K562 (cell line): ENCODE measurements at regions not wholly inside any gene's neighbourhood (a gene's known extent, or its start where the extent isn't known, plus 50 kb on each side); places are given as distances from the start of the nearest gene placed in this dataset.

Source experiments
- ATAC-seq: fragments of 200-7000 bp; cut with Tn5 transposase; 3 replicates; pipeline ENCODE4 v1.9.1; 2020; ENCODE audit warnings: moderate library complexity
- BruUV-seq: library from RNA; stranded (reverse); fragments of 400-500 nt; replicated peaks from 2 replicates; lab custom pipeline; 2021; lab: Mats Ljungman, UMichigan
- CTCF ChIA-PET: fragments of 300-600 bp; formaldehyde crosslinking; extraction: SDS; loops from one replicate; lab custom pipeline; 2021; ENCODE audit warnings: low intra/inter-chr PET ratio; lab: Yijun Ruan, JAX
- POLR2A ChIA-PET: fragments of 300-600, 350-650 bp; sonication (Branson Sonifier 250); formaldehyde crosslinking; extraction: SDS; loops from one replicate; lab custom pipeline; 2021; ENCODE audit warnings: antibody characterized with exemption, inconsistent platforms; lab: Yijun Ruan, JAX
- DNase-seq, 4 experiments: peaks; one replicate each; pipeline versions ENCODE4 v3.0.0 to v3.0.0-alpha.2; 2011 to 2018; ENCODE audit warnings: low spot score in 3 of 4, mixed read lengths in 3 of 4; ENCODE audit errors: extremely low read depth in 1 of 4
- FAIRE-seq: peaks from 2 replicates; lab custom pipeline; 2011; peaks lifted over from hg19 to GRCh38; lab: Jason Lieb, UNC
- H2AFZ ChIP-seq: 2 replicates; pipeline ENCODE4 v1.6.0; 2011; ENCODE audit warnings: low read depth, low read length, control low read depth, inconsistent platforms
- H3K27ac ChIP-seq: fragments of 200-600 bp; 3 replicates; pipeline ENCODE4 v1.8.0; 2011; ENCODE audit warnings: low read depth, mild to moderate bottlenecking, control low read depth, inconsistent platforms, low read length, moderate library complexity, mixed read lengths; ENCODE audit errors: extremely low read depth
- H3K27me3 ChIP-seq, 2 experiments: fragments of 300-600 bp in 1 of 2; 2 replicates in 1 of 2; 3 replicates in 1 of 2; pipeline versions ENCODE4 v1.6.0 to v1.8.0; 2011; ENCODE audit warnings: inconsistent platforms in 2 of 2, low read length in 2 of 2, mild to moderate bottlenecking in 1 of 2, mixed read lengths in 1 of 2, moderate library complexity in 1 of 2; ENCODE audit not compliant: control insufficient read depth in 2 of 2, insufficient read depth in 2 of 2
- H3K36me3 ChIP-seq: fragments of 300-600 bp; 3 replicates; pipeline ENCODE4 v1.8.0; 2011; ENCODE audit warnings: mild to moderate bottlenecking, low read length, inconsistent platforms; ENCODE audit not compliant: control insufficient read depth, insufficient read depth
- H3K4me1 ChIP-seq, 2 experiments: fragments of 200-600 bp in 1 of 2; replicated peaks in 1 of 2; 2 replicates in 1 of 2; 3 replicates in 1 of 2; pipeline versions ENCODE4 v1.5.1 to v1.8.0; 2011; ENCODE audit warnings: inconsistent platforms in 2 of 2, low read length in 2 of 2, mild to moderate bottlenecking in 1 of 2, mixed read lengths in 1 of 2, moderate library complexity in 1 of 2; ENCODE audit not compliant: control insufficient read depth in 2 of 2, insufficient read depth in 2 of 2
- H3K4me2 ChIP-seq: 2 replicates; pipeline ENCODE4 v1.6.1; 2011; ENCODE audit warnings: low read length, control low read depth, inconsistent platforms, mixed read lengths; ENCODE audit not compliant: insufficient read depth
- H3K4me3 ChIP-seq: fragments of 200-600 bp; sonication (generic), shearing (Covaris generic); 2 replicates; pipeline ENCODE4 v1.5.1; 2016; ENCODE audit warnings: control low read depth, inconsistent platforms
- H3K79me2 ChIP-seq: fragments of 200-600 bp; 3 replicates; pipeline ENCODE4 v1.8.0; 2011; ENCODE audit warnings: low read length, inconsistent platforms; ENCODE audit not compliant: control insufficient read depth, insufficient read depth
- H3K9ac ChIP-seq, 2 experiments: 2 replicates each; pipeline versions ENCODE4 v1.6.0 to v1.6.1; 2011; ENCODE audit warnings: low read depth in 2 of 2, low read length in 2 of 2, control low read depth in 1 of 2, inconsistent platforms in 1 of 2, mild to moderate bottlenecking in 1 of 2, mixed read lengths in 1 of 2; ENCODE audit not compliant: insufficient read depth in 1 of 2
- H3K9me1 ChIP-seq: one replicate; pipeline ENCODE4 v1.6.0; 2011; ENCODE audit warnings: inconsistent platforms, mild to moderate bottlenecking, low read length, moderate library complexity; ENCODE audit not compliant: control insufficient read depth, insufficient read depth
- H3K9me3 ChIP-seq: replicated peaks from 2 replicates; pipeline ENCODE4 v1.5.1; 2011; ENCODE audit warnings: low read depth, low read length, inconsistent platforms; ENCODE audit not compliant: control insufficient read depth, insufficient read depth
- H4K20me1 ChIP-seq: replicated peaks from 2 replicates; pipeline ENCODE4 v1.6.1; 2011; ENCODE audit warnings: low read length, inconsistent platforms, mixed read lengths; ENCODE audit not compliant: control insufficient read depth, insufficient read depth
- GTF2F1 ChIP-seq: IDR thresholded peaks from 2 replicates; pipeline ENCODE4 v1.6.1; 2011; ENCODE audit warnings: low read depth, low read length, improper control_type of control experiment
- PPARD ChIP-seq: fragments of 250-450 bp; sonication (Bioruptor Pico); IDR thresholded peaks from 2 replicates; pipeline ENCODE4 v1.8.0; 2022; ENCODE audit warnings: inconsistent platforms, mild to moderate bottlenecking, moderate library complexity
- REST ChIP-seq, 2 experiments: fragments of 450-650 bp; formaldehyde crosslinking in 1 of 2; IDR thresholded peaks; 2 replicates each; pipeline versions ENCODE4 v1.4.0 to v1.6.1; 2014 to 2020; ENCODE audit warnings: mild to moderate bottlenecking in 2 of 2, borderline replicate concordance in 1 of 2, low read depth in 1 of 2
- YBX1 ChIP-seq: fragments of 450-650 bp; IDR thresholded peaks from 2 replicates; pipeline ENCODE4 v1.7.1; 2016; ENCODE audit warnings: mild to moderate bottlenecking
- ZNF57 ChIP-seq: fragments of 450-650 bp; formaldehyde crosslinking; IDR thresholded peaks from 2 replicates; pipeline ENCODE4 v1.4.0; 2020; ENCODE audit warnings: mild to moderate bottlenecking, moderate library complexity
- WGBS: fragments of 100-300 bp; shearing (Covaris generic); methylation state at CpG from one replicate; pipeline ENCODE4 v1.1.6; 2016; ENCODE audit warnings: low coverage, mixed read lengths; ENCODE audit not compliant: insufficient coverage; ENCODE audit errors: missing lambda C conversion rate; 5-methylcytosine and 5-hydroxymethylcytosine counted together
- in situ Hi-C: fragments of 300-500 bp; cut with MboI; formaldehyde crosslinking; loops from 4 replicates; pipeline ENCODE4 v1.15.0; 2018; ENCODE audit warnings: inconsistent platforms, mixed read lengths
- intact Hi-C: fragments of 100-400 bp; cut with micrococcal nuclease; formaldehyde crosslinking; loops from 2 replicates; pipeline ENCODE4 v1.14.2; 2022

GRCh38 chrX:66408507-66408906 is 230.4 kb downstream of the EDA2R start (continued):
- TF ChIP-seq REST (IDR thresholded peaks at IDR 0.05; ENCODE audit: borderline replicate concordance) = peak; percentile 46; the same call in 1 of the 2 replicates
- TF ChIP-seq REST (CRISPR knock-in tag; IDR thresholded peaks at IDR 0.05; ENCODE audit: low read depth) = no peak

GRCh38 chrX:66410806-66411205 is 228.1 kb downstream of the EDA2R start:
- intact Hi-C loops = no loop called here
- in situ Hi-C loops = loop anchor here (25.0 kb wide), 1 partner anchor 824 kb away; no protein-coding TSS in a partner anchor
- no TSS peak for BruUV-seq

More at GRCh38 chrX:66410806-66411205, 228.1 kb downstream of the EDA2R start:
- Histone ChIP-seq H3K36me3 (no peaks in the 10 kb centered on the region), H3K79me2 (no peaks in the 10 kb centered on the region), H4K20me1 (no peaks in the 10 kb centered on the region), H3K4me2 (no peak overlapping the region), H3K4me3 (no peak overlapping the region), H3K27ac (no peak overlapping the region), H3K9ac (no peak overlapping the region), H3K27me3 (no peaks in the 10 kb centered on the region), H2AFZ (no peak overlapping the region), H3K9me1 (no peaks in the 10 kb centered on the region), H3K4me1 (no peaks in the 10 kb centered on the region), H3K9me3 (no peaks in the 10 kb centered on the region)
- FAIRE-seq = no peak
- no peak for ATAC-seq
- CTCF ChIA-PET = no interaction called here
- POLR2A ChIA-PET = no interaction called here
- no CpG with 5 or more reads among the region's 1 CpG for WGBS
- TF ChIP-seq ZNF57 (CRISPR knock-in tag) (no peak), PPARD (CRISPR knock-in tag) (no peak), GTF2F1 (no peak), YBX1 (no peak)
- no peak for DNase-seq
